GM13976 (cell line): ENCODE measurements at regions not wholly inside any gene's neighbourhood (a gene's known extent, or its start where the extent isn't known, plus 50 kb on each side); places are given as distances from the start of the nearest gene placed in this dataset.
A peak's percentile ranks its signal among the peaks of the same experiment; 100 is the strongest.

ENCODE experiments used
- DNase-seq: peaks from one replicate; pipeline ENCODE4 v3.0.0; 2012; ENCODE audit warnings: low spot score
- CTCF ChIP-seq: IDR thresholded peaks from 2 replicates; pipeline ENCODE4 v1.5.1; 2012; ENCODE audit warnings: borderline replicate concordance, mild to moderate bottlenecking; ENCODE audit not compliant: insufficient read depth; ENCODE audit errors: extremely low read depth, missing control alignments, control extremely low read depth
- in situ Hi-C: fragments of 300-500 bp; cut with MboI; formaldehyde crosslinking; loops from one replicate; pipeline ENCODE4 v1.12.0; 2022; ENCODE audit warnings: low sequenced_read_pairs, mixed read lengths, inconsistent platforms; ENCODE audit not compliant: unreplicated experiment

- TF ChIP-seq CTCF: peak; percentile 45
- peak; percentile 38 for DNase-seq
- in situ Hi-C loops: no loop called here
Measured at GRCh38 chr21:35940074-35940927, 120.0 kb downstream of the SETD4 start.

GRCh38 chr21:35938446-35938845 lies 121.9 kb downstream of the SETD4 start:
- in situ Hi-C loops: no loop called here
- no peak for TF ChIP-seq CTCF
- DNase-seq: no peak

GRCh38 chr21:35933466-35933865 lies 126.9 kb downstream of the SETD4 start:
- in situ Hi-C loops: no loop called here
- TF ChIP-seq CTCF: no peak
- no peak for DNase-seq

GRCh38 chr21:35932232-35932911 lies 128.0 kb downstream of the SETD4 start:
- peak; percentile 34 for DNase-seq
- in situ Hi-C loops: no loop called here
- TF ChIP-seq CTCF: no peak

GRCh38 chr21:35929901-35930300 lies 130.4 kb downstream of the SETD4 start:
- TF ChIP-seq CTCF: no peak
- DNase-seq: no peak
- in situ Hi-C loops: no loop called here

- DNase-seq: no peak
- no peak for TF ChIP-seq CTCF
- in situ Hi-C loops: no loop called here
Measured at GRCh38 chr21:35927262-35927661, 133.1 kb downstream of the SETD4 start.
